Keratinocyte (primary cell): ENCODE measurements at regions not wholly inside any gene's neighbourhood (a gene's known extent, or its start where the extent isn't known, plus 50 kb on each side); places are given as distances from the start of the nearest gene placed in this dataset.

Experiments used
- DNase-seq: peaks from one replicate; pipeline ENCODE4 v3.0.0-alpha.2; 2011; ENCODE audit warnings: low read depth, missing footprints, low spot score
- FAIRE-seq: peaks from 2 replicates; lab custom pipeline; 2011; peaks lifted over from hg19 to GRCh38; lab: Jason Lieb, UNC
- H2AFZ ChIP-seq: 2 replicates; pipeline ENCODE4 v1.6.0; 2012; ENCODE audit warnings: low read length, control low read depth, inconsistent platforms; ENCODE audit not compliant: control insufficient read depth
- H3K27ac ChIP-seq: 2 replicates; pipeline ENCODE4 v1.5.1; 2011; ENCODE audit warnings: low read length; ENCODE audit not compliant: control insufficient read depth, insufficient read depth
- H3K27me3 ChIP-seq: 3 replicates; pipeline ENCODE4 v1.6.0; 2011; ENCODE audit warnings: low read length; ENCODE audit not compliant: control insufficient read depth, insufficient read depth; ENCODE audit errors: extremely low read depth
- H3K36me3 ChIP-seq, 2 experiments: 2 replicates in 1 of 2; 3 replicates in 1 of 2; pipeline ENCODE4 v1.5.1; 2011; ENCODE audit warnings: low read length in 2 of 2, mild to moderate bottlenecking in 1 of 2; ENCODE audit not compliant: control insufficient read depth in 2 of 2, insufficient read depth in 2 of 2; ENCODE audit errors: extremely low read depth in 1 of 2
- H3K4me1 ChIP-seq: 3 replicates; pipeline ENCODE4 v1.5.1; 2011; ENCODE audit warnings: low read length; ENCODE audit not compliant: control insufficient read depth, insufficient read depth; ENCODE audit errors: extremely low read depth
- H3K4me2 ChIP-seq: 3 replicates; pipeline ENCODE4 v1.6.0; 2011; ENCODE audit warnings: low read depth, low read length; ENCODE audit not compliant: control insufficient read depth, insufficient read depth; ENCODE audit errors: extremely low read depth
- H3K4me3 ChIP-seq, 3 experiments: fragments of 200-600 bp in 1 of 3; sonication (generic) in 1 of 3; 2 replicates in 2 of 3; 3 replicates in 1 of 3; pipeline ENCODE4 v1.5.1; 2011 to 2016; ENCODE audit warnings: low read length in 3 of 3, mild to moderate bottlenecking in 3 of 3, control low read depth in 2 of 3, inconsistent platforms in 1 of 3, low read depth in 1 of 3, mixed read lengths in 1 of 3, mixed run types in 1 of 3, moderate library complexity in 1 of 3; ENCODE audit not compliant: control insufficient read depth in 2 of 3, insufficient read depth in 2 of 3; ENCODE audit errors: extremely low read depth in 1 of 3
- H3K79me2 ChIP-seq: 2 replicates; pipeline ENCODE4 v1.6.0; 2012; ENCODE audit warnings: low read length; ENCODE audit not compliant: control insufficient read depth, insufficient read depth
- H3K9ac ChIP-seq: 3 replicates; pipeline ENCODE4 v1.6.0; 2011; ENCODE audit warnings: low read length; ENCODE audit not compliant: control insufficient read depth, insufficient read depth; ENCODE audit errors: extremely low read depth
- H3K9me1 ChIP-seq: 3 replicates; pipeline ENCODE4 v1.6.0; 2011; ENCODE audit warnings: low read length; ENCODE audit not compliant: control insufficient read depth, insufficient read depth; ENCODE audit errors: extremely low read depth
- H3K9me3 ChIP-seq: 2 replicates; pipeline ENCODE4 v1.5.1; 2012; ENCODE audit warnings: low read depth, low read length; ENCODE audit not compliant: control insufficient read depth
- H4K20me1 ChIP-seq: 3 replicates; pipeline ENCODE4 v1.6.0; 2011; ENCODE audit warnings: low read length; ENCODE audit not compliant: control insufficient read depth, insufficient read depth; ENCODE audit errors: extremely low read depth
- CTCF ChIP-seq, 3 experiments: IDR thresholded peaks in 1 of 3; conservative IDR thresholded peaks in 1 of 3; optimal IDR thresholded peaks in 1 of 3; 2 replicates in 2 of 3; 3 replicates in 1 of 3; pipeline versions ENCODE3 to v1.5.1; 2011; ENCODE audit warnings: low read length in 3 of 3, mild to moderate bottlenecking in 3 of 3, moderate library complexity in 2 of 3, control low read depth in 1 of 3, inconsistent platforms in 1 of 3; ENCODE audit not compliant: insufficient read depth in 2 of 3; ENCODE audit errors: extremely low read depth in 1 of 3
- EZH2 ChIP-seq: IDR thresholded peaks from one replicate; pipeline ENCODE4 v1.6.1; 2012; ENCODE audit warnings: inconsistent platforms, mild to moderate bottlenecking, low read length, moderate library complexity
- dilution Hi-C: fragments of 300-500 bp; cut with MboI; formaldehyde crosslinking; loops from one replicate; pipeline ENCODE4 v1.7.0; 2020; ENCODE audit warnings: low sequenced_read_pairs; ENCODE audit not compliant: extremely low pct_ligation_motif_present

GRCh38 chr7:115350764-115351163 lies 428.9 kb downstream of the MDFIC start:
- H3K27ac ChIP-seq, result no peak overlapping the region
- H2AFZ ChIP-seq, result no peak overlapping the region
- no peak for DNase-seq
- H3K27me3 ChIP-seq, result no peaks in the 10 kb centered on the region
- no peaks in the 10 kb centered on the region for H4K20me1 ChIP-seq
- no peak overlapping the region for H3K9ac ChIP-seq
- no peaks in the 10 kb centered on the region for H3K9me1 ChIP-seq
- no peaks in the 10 kb centered on the region for H3K9me3 ChIP-seq
- no peaks in the 10 kb centered on the region for H3K36me3 ChIP-seq
- dilution Hi-C loops, result no loop called here
- H3K4me2 ChIP-seq, result no peak overlapping the region
- no peak for TF ChIP-seq CTCF (optimal IDR thresholded peaks at IDR 0.05 in 1 of 3, IDR thresholded peaks at IDR 0.05 in 1 of 3, conservative IDR thresholded peaks at IDR 0.05 in 1 of 3; ENCODE audit: extremely low read depth in 1 of 3, insufficient read depth in 2 of 3, low read length in 3 of 3)
- TF ChIP-seq EZH2, result no peak
- no peak for FAIRE-seq
- no peak overlapping the region for H3K4me3 ChIP-seq
- no peaks in the 10 kb centered on the region for H3K79me2 ChIP-seq
- peaks cover 14% of the 10 kb centered on the region for H3K4me1 ChIP-seq

- H3K9me3 ChIP-seq, result no peaks in the 10 kb centered on the region
- no peak overlapping the region for H3K4me3 ChIP-seq
- no peaks in the 10 kb centered on the region for H3K36me3 ChIP-seq
- no peak overlapping the region for H2AFZ ChIP-seq
- no peak overlapping the region for H3K27ac ChIP-seq
- DNase-seq (no peak), FAIRE-seq (peak; percentile 43)
- no peaks in the 10 kb centered on the region for H3K79me2 ChIP-seq
- H3K4me1 ChIP-seq, result peaks cover 14% of the 10 kb centered on the region
- no peak overlapping the region for H3K9ac ChIP-seq
- H3K27me3 ChIP-seq, result no peaks in the 10 kb centered on the region
- dilution Hi-C loops, result no loop called here
- TF ChIP-seq EZH2, result no peak
- H3K4me2 ChIP-seq, result peak overlapping the region; percentile 38
- no peaks in the 10 kb centered on the region for H4K20me1 ChIP-seq
- H3K9me1 ChIP-seq, result no peaks in the 10 kb centered on the region
Measured at GRCh38 chr7:115349635-115350034, 427.7 kb downstream of the MDFIC start.

GRCh38 chr7:115346685-115347084 lies 424.8 kb downstream of the MDFIC start:
- DNase-seq, result no peak
- Histone ChIP-seq H3K36me3 (no peaks in the 10 kb centered on the region), H3K4me1 (peaks cover 6% of the 10 kb centered on the region), H3K27ac (no peak overlapping the region), H3K9me1 (no peaks in the 10 kb centered on the region), H3K79me2 (no peaks in the 10 kb centered on the region), H3K9me3 (no peaks in the 10 kb centered on the region), H3K4me3 (no peak overlapping the region), H3K9ac (no peak overlapping the region), H3K27me3 (no peaks in the 10 kb centered on the region), H4K20me1 (no peaks in the 10 kb centered on the region), H2AFZ (no peak overlapping the region), H3K4me2 (no peak overlapping the region)
- TF ChIP-seq CTCF (optimal IDR thresholded peaks at IDR 0.05 in 1 of 3, IDR thresholded peaks at IDR 0.05 in 1 of 3, conservative IDR thresholded peaks at IDR 0.05 in 1 of 3; ENCODE audit: extremely low read depth in 1 of 3, insufficient read depth in 2 of 3, low read length in 3 of 3) (no peak), EZH2 (no peak)
- FAIRE-seq, result no peak
- dilution Hi-C loops, result no loop called here
